Common myeloid progenitor, CD34-positive (primary cell): ENCODE measurements at regions not wholly inside any gene's neighbourhood (a gene's known extent, or its start where the extent isn't known, plus 50 kb on each side); places are given as distances from the start of the nearest gene placed in this dataset.

Experiments used
- CTCF ChIA-PET: fragments of 350-600 bp; sonication (Branson Sonifier 250); formaldehyde crosslinking; loops from one replicate; lab custom pipeline; 2021; ENCODE audit warnings: antibody characterized with exemption; lab: Charles Lee
- POLR2A ChIA-PET: fragments of 350-600 bp; sonication (Branson Sonifier 250); formaldehyde crosslinking; loops from one replicate; lab custom pipeline; 2021; ENCODE audit warnings: antibody characterized with exemption; lab: Charles Lee
- DNase-seq, 3 donors: peaks; one replicate each; pipeline versions ENCODE4 v3.0.0 to v3.0.0-alpha.2; 2013
- H3K27ac ChIP-seq, 2 experiments: 1 replicate in 1 of 2; 2 replicates in 1 of 2; pipeline ENCODE4 v1.7.0; 2013; ENCODE audit warnings: inconsistent platforms in 2 of 2, low read length in 2 of 2, mild to moderate bottlenecking in 2 of 2, low read depth in 1 of 2, moderate library complexity in 1 of 2; ENCODE audit not compliant: severe bottlenecking in 2 of 2, insufficient read depth in 1 of 2, poor library complexity in 1 of 2
- H3K27me3 ChIP-seq, 5 experiments: replicated peaks in 2 of 5; 1 replicate in 3 of 5; 2 replicates in 2 of 5; pipeline versions ENCODE4 v1.6.1 to v1.7.0; 2013; ENCODE audit warnings: low read length in 4 of 5, mild to moderate bottlenecking in 2 of 5, moderate library complexity in 2 of 5, inconsistent platforms in 1 of 5; ENCODE audit not compliant: insufficient read depth in 5 of 5, control insufficient read depth in 4 of 5
- H3K36me3 ChIP-seq, 4 experiments: 1 replicate in 2 of 4; 2 replicates in 2 of 4; pipeline versions ENCODE4 v1.6.1 to v1.7.0; 2013; ENCODE audit warnings: low read length in 3 of 4, control low read depth in 1 of 4, mild to moderate bottlenecking in 1 of 4; ENCODE audit not compliant: control insufficient read depth in 4 of 4, insufficient read depth in 4 of 4
- H3K4me1 ChIP-seq, 4 experiments: 1 replicate in 3 of 4; 2 replicates in 1 of 4; pipeline versions ENCODE4 v1.6.1 to v1.7.1; 2013; ENCODE audit warnings: low read length in 3 of 4, mild to moderate bottlenecking in 3 of 4, control low read depth in 1 of 4, inconsistent platforms in 1 of 4, moderate library complexity in 1 of 4; ENCODE audit not compliant: control insufficient read depth in 4 of 4, insufficient read depth in 4 of 4; ENCODE audit errors: control extremely low read depth in 1 of 4
- H3K4me3 ChIP-seq, 7 experiments: 1 replicate in 4 of 7; 2 replicates in 3 of 7; pipeline versions ENCODE4 v1.5.1 to v1.7.0; 2013; ENCODE audit warnings: mild to moderate bottlenecking in 7 of 7, low read length in 6 of 7, moderate library complexity in 6 of 7, inconsistent platforms in 2 of 7, low read depth in 2 of 7, control low read depth in 1 of 7; ENCODE audit not compliant: insufficient read depth in 4 of 7, control insufficient read depth in 1 of 7; ENCODE audit errors: extremely low read depth in 1 of 7
- H3K9me3 ChIP-seq, 5 experiments: 1 replicate in 4 of 5; 2 replicates in 1 of 5; pipeline versions ENCODE4 v1.6.1 to v1.7.1; 2013; ENCODE audit warnings: low read length in 4 of 5, mild to moderate bottlenecking in 2 of 5, inconsistent platforms in 1 of 5, low read depth in 1 of 5, moderate library complexity in 1 of 5; ENCODE audit not compliant: control insufficient read depth in 4 of 5, insufficient read depth in 2 of 5; ENCODE audit errors: control extremely low read depth in 1 of 5
- WGBS: methylation state at CpG from one replicate; pipeline ENCODE4 v1.1.5; 2013; ENCODE audit not compliant: insufficient coverage; 5-methylcytosine and 5-hydroxymethylcytosine counted together

DNA sequence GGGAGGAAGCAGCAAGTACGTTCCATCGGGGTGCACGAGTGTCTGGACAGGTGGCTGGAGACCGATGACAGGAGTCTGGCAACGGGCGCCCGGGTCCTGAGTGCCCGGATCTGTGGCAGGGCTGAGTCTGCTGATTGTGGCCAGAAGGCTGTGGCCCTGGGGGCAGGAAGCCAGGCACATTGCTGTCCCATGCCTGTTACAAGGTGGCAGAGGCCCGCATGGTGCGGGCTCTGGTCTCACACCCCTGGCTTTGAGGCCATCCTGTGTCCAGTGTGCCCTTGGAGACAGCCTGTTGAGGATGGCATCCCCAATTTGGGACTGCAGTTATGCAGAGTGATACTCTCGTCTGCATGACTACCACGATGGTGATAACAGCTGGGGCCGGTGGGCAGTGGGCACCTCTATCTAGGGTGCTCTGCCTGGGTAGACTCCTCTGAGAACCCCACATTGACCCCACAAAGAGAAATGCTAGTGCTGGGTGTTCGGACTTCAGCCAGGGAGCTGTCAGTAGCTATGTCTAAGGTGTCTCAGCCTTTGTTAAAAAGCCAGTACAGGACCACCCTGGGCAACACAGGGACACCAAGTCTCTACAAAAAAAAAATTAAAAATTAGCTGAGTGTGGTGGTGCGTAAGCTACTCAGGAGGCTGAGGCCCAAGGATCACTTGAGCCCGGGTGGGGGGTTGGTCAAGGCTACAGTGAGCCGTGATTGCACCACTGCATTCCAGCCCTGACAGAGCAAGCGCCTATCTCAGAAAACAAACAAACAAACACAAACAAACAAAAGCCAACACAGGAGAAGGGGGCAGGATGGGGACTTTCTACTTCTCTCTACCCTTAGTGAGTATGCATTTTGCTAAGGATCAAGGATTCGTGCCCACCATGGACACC, 88.3 kb downstream of the RHOB start:
- Histone ChIP-seq H3K27ac (no peak overlapping the region), H3K36me3 (no peaks in the 10 kb centered on the region), H3K4me3 (no peak overlapping the region), H3K27me3 (peaks cover 0 to 2% (median 0%) of the 10 kb centered on the region in 5 experiments), H3K4me1 (no peaks in the 10 kb centered on the region), H3K9me3 (no peaks in the 10 kb centered on the region)
- no peak for DNase-seq
- CTCF ChIA-PET: no interaction called here
- POLR2A ChIA-PET: no interaction called here
- WGBS: 98% methylated on average over 14 of the region's 19 CpGs

DNA sequence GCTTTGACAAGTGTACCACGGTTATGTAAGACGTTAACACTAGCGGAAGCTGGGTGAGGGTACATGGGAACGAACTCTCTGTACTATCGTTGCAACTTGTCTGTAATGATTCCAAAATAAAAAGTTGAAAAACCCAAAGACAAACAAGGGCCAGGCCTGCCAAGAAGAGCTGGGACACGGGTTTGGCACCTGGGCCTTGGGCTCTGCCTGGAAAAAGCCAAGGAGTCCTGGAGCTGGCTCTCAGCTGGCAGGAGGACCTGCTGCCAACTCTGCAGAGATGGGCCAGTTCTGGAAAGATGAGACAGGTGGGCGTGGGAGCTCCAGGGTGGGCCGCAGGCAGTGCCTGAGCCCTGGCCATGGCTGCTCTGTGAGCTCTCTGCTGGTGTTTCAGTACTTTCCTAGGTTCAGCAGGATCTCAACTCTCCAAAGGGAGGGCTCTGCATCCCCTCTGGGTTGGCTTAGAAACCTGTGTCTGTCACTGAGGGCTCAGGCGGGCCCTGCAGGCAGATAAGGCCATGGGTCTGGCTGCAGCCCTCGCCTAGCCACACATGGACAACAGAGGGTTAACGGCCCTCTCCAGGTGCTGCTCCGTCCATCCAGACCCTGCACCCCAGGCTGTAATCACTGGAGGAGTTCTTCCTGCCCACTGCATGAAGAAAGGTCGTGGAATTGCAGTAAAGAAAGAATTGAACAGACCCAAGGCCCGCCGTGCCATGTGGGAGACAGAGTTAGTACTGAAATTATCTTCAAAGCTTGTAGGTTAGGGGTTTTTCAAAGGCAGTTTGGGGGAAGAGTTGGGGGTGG, 89.9 kb downstream of the RHOB start:
- DNase-seq: no peak
- no peak overlapping the region for H3K4me3 ChIP-seq
- CTCF ChIA-PET: interaction anchor here (0.8 to 1.0 kb wide), 2 partner anchors 40 to 107 kb away, joined by 3 read pairs; no protein-coding TSS in a partner anchor
- no peaks in the 10 kb centered on the region for H3K4me1 ChIP-seq
- 99% methylated on average over 15 of the region's 15 CpGs for WGBS
- H3K36me3 ChIP-seq: no peaks in the 10 kb centered on the region
- no peaks in the 10 kb centered on the region for H3K9me3 ChIP-seq
- H3K27me3 ChIP-seq: peaks cover 0 to 2% (median 0%) of the 10 kb centered on the region in 5 experiments
- POLR2A ChIA-PET: no interaction called here
- H3K27ac ChIP-seq: no peak overlapping the region

DNA sequence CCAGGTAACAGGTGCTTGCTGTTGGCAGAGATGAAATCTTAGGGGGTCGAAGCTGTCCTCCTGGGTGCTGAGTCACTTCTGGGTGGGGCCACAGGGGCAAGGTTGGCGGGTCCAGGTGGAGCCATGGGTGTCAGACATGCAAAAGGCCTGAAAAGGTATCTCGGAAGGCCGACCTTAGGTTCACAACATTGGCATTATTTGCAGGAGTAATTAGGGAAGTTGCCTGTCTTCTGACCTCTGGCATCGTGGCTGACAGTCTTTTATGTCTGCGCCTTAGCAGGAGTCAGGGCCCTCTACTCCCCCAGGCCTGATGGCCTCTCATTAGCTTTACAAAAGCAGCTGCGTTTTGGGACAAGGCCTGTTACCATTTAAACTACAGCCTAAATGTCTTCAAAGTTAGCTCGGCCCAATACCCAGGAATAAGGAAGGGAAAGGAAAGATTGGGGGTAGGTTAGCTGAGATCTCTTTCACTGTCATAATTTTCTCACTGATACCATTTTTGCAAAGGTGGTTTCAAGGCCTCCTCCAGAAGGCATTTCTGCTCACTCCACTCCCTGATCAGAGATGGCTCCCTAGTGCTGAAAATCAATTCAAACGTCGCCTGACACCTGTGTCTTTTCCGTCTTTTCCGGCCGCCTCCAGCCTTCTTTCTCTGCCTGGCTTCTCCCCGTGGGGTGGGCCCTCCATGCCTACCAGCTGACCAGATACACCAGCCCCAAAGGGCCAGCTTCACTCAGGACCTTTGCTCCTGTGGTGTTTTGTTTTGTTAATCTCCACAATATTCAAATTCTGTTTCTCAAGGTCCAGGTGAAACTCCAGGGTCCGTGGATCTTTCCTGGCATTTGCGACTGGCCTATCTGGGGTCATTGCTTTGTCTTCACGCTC, 90.8 kb downstream of the RHOB start:
- ChIA-PET POLR2A (no interaction called here), CTCF (interaction anchor here (1.0 kb wide), 1 partner anchor 40 kb away, joined by 3 read pairs; no protein-coding TSS in a partner anchor)
- WGBS: 92% methylated on average over 13 of the region's 17 CpGs
- H3K27me3 ChIP-seq: peaks cover 0 to 2% (median 0%) of the 10 kb centered on the region in 5 experiments
- no peaks in the 10 kb centered on the region for H3K36me3 ChIP-seq
- no peak overlapping the region for H3K4me3 ChIP-seq
- H3K27ac ChIP-seq: no peak overlapping the region
- no peak for DNase-seq
- H3K9me3 ChIP-seq: no peaks in the 10 kb centered on the region
- H3K4me1 ChIP-seq: no peaks in the 10 kb centered on the region

DNA sequence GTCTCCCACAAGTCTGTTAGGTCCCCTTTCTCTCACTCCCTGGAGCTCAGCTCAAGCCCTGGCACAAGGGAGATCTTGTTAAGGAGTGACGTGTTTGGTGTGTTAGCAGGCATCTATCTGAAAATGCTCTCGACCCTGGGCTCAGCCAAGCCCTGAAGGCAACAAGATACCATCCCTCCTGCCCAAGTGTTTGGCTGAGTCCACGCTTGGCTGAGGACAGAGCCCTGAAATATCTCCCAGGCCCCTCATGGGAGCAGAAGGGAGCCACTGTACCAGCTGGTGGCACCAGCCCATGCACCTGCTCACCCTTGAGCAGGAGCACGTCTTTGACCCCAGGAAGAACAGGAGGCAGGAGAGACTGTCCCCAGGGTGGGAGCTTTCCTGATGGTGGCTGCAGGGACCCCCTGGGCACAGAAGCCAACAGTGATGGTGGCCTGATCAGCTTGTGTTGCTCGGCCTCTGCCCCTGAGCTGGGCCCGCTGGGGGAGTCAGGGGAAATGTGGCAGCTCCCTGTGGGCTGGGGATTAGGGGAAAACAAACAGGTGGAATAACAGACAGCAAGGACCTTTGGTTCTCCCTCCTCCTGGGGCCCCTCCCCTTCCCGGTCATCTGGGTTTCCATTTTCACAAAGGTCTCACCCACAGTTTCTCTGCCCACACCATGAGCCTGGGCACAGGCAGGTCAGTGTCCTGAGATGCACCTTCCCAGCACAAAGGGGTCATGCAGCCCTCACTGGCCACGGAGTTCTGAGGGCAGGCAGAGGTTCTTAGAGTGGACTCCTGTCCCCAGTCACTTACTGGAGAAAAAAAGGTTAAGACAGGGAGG, 91.6 kb downstream of the RHOB start:
- ChIA-PET POLR2A (no interaction called here), CTCF (no interaction called here)
- Histone ChIP-seq H3K27ac (no peak overlapping the region), H3K36me3 (no peaks in the 10 kb centered on the region), H3K9me3 (no peaks in the 10 kb centered on the region), H3K27me3 (peaks cover 0 to 2% (median 0%) of the 10 kb centered on the region in 5 experiments), H3K4me3 (no peak overlapping the region), H3K4me1 (no peaks in the 10 kb centered on the region)
- DNase-seq: no peak
- 88% methylated on average over 7 of the region's 8 CpGs for WGBS

DNA sequence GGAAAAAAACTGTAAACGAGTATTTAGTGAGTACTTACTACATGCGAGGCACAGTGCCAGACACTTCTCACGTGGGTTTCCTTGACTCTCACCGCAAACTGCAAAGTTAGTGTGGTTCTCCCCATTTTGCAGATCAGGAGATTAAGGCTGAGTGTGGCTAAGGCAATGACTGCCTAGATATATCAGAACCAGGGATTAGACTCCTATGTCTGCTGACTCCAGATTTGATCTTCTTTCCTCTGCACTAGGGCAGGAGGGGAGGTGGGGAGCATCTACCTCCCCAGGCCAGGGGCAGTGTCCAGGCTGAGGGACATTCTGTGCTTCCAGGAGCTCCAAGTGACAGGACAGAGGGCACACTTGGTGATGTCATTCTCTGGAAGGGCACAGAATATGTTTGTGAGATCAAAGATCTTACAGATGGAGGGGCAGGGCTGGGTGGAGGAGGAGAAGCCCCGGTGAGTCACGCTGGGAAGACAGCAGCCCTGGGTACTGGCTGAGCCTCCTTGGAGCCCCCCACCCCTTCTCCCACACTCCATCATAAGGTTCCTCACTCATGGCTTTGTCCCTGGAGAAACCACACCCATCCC, 92.4 kb downstream of the RHOB start:
- no peak overlapping the region for H3K27ac ChIP-seq
- no peaks in the 10 kb centered on the region for H3K4me1 ChIP-seq
- H3K36me3 ChIP-seq: no peaks in the 10 kb centered on the region
- POLR2A ChIA-PET: no interaction called here
- CTCF ChIA-PET: no interaction called here
- no peak for DNase-seq
- H3K27me3 ChIP-seq: peaks cover 0 to 2% (median 0%) of the 10 kb centered on the region in 5 experiments
- 74% methylated on average over 4 of the region's 6 CpGs for WGBS
- no peaks in the 10 kb centered on the region for H3K9me3 ChIP-seq
- H3K4me3 ChIP-seq: no peak overlapping the region
